ENCODE measurements at regions not wholly inside any gene's neighbourhood (a gene's known extent, or its start where the extent isn't known, plus 50 kb on each side); places are given as distances from the start of the nearest gene placed in this dataset.
"Not testable (repeated sequence)": the region's sequence is repeated elsewhere in the genome, so short reads cannot be mapped to it uniquely, and the experiment has no call there.

- H3K36me3 Mint-ChIP-seq (ENCODE audit: low read depth); H3K4me1 Mint-ChIP-seq (ENCODE audit: low read depth); H3K4me3 Mint-ChIP-seq; H3K27ac Mint-ChIP-seq; H3K9me3 Mint-ChIP-seq: not testable (repeated sequence)
- H3K27me3 Mint-ChIP-seq (ENCODE audit: low read depth): peaks cover 68% of the 10 kb centered on the region
Measured at GRCh38 chr14:106163812-106164211, 637.4 kb downstream of the TMEM121 start.

- no peak overlapping the region for H3K27ac Mint-ChIP-seq
- no peaks in the 10 kb centered on the region for H3K36me3 Mint-ChIP-seq (ENCODE audit: low read depth)
- H3K4me1 Mint-ChIP-seq (ENCODE audit: low read depth): peaks cover 5% of the 10 kb centered on the region
- no peak overlapping the region for H3K4me3 Mint-ChIP-seq
- H3K9me3 Mint-ChIP-seq: no peaks in the 10 kb centered on the region
- peaks cover 59% of the 10 kb centered on the region for H3K27me3 Mint-ChIP-seq (ENCODE audit: low read depth)
Measured at GRCh38 chr14:106166232-106166631, 639.8 kb downstream of the TMEM121 start.

- Mint-ChIP-seq H3K36me3 (ENCODE audit: low read depth) (peaks cover 1% of the 10 kb centered on the region), H3K27me3 (ENCODE audit: low read depth) (peaks cover 61% of the 10 kb centered on the region), H3K4me1 (ENCODE audit: low read depth) (peaks cover 8% of the 10 kb centered on the region), H3K9me3 (no peaks in the 10 kb centered on the region), H3K27ac (no peak overlapping the region), H3K4me3 (no peak overlapping the region)
Measured at GRCh38 chr14:106166650-106167204, 640.3 kb downstream of the TMEM121 start.

DNA sequence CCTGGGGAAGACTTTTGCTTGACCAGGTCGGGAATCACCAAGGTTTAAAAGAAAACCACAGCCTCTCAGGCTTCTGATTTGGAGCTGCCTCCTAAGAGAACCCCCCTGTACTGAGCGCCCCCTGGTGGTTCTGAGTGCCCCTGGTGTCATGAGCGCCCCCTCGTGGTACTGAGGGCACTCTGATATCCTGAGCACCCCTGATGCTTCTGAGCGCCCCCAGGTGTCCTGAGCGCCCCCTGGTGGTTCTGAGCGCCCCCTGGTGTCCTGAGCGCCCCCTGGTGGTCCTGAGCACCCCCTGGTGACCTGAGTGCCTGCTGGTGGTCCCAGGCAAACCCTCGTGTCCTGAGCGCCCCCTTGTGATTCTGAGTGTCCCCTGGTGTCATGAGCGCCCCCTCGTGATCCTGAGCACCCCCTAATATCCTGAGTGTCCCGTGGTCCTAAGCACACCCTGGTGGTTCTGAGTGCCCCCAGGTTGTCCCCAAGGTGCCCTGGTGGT lies 643.8 kb downstream of the TMEM121 start:
- Mint-ChIP-seq H3K4me1 (ENCODE audit: low read depth) (peaks cover 22% of the 10 kb centered on the region), H3K27me3 (ENCODE audit: low read depth) (peaks cover 59% of the 10 kb centered on the region)
- not testable (repeated sequence) for H3K36me3 Mint-ChIP-seq (ENCODE audit: low read depth); H3K27ac Mint-ChIP-seq; H3K4me3 Mint-ChIP-seq; H3K9me3 Mint-ChIP-seq

DNA sequence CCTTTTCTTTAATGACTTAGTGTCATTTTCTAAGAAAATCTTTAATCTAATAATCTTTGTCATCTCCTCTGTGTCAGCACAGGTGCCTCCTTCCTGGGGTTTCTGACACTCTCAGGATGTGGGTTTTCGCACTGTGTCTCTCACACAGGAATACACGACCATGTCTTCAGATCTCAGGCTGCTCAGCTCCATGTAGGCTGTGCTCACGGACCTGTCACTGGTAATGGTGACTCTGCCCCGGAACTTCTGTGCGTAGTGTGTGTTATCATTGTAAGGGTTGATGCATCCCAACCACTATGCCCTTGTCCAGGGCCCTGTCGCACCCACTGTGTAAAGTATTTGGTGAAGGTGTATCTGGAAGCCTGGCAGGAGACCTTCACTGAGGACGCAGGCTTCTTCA lies 647.8 kb downstream of the TMEM121 start:
- Mint-ChIP-seq H3K9me3 (no peaks in the 10 kb centered on the region), H3K4me3 (peak overlapping the region; percentile 28), H3K27me3 (ENCODE audit: low read depth) (peaks cover 68% of the 10 kb centered on the region), H3K4me1 (ENCODE audit: low read depth) (peaks cover 48% of the 10 kb centered on the region), H3K27ac (peak overlapping the region; percentile 60), H3K36me3 (ENCODE audit: low read depth) (peaks cover 1% of the 10 kb centered on the region)

GRCh38 chr14:106177266-106178246 lies 651.2 kb downstream of the TMEM121 start:
- Mint-ChIP-seq H3K4me1 (ENCODE audit: low read depth) (peaks cover 51% of the 10 kb centered on the region), H3K27me3 (ENCODE audit: low read depth) (peaks cover 79% of the 10 kb centered on the region), H3K27ac (peak overlapping the region; percentile 35)

DNA sequence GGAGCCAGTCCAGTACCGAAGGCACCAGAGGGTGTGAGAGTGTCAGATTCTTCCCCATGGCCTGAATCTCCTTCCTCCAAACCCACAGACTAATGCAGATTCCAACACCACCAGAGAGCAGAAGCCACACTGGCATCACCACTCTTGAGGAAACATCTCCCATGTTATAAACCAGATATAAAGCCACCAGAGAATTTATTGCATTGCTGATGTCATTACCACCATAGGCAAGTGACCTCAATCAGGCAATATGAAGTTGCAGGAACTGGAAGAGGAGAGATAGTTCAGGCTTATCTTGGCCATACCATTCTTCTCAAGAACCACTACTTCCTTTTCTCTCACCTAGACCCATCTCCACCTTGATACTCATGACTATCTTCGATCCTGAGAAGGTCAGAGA lies 653.4 kb downstream of the TMEM121 start:
- Mint-ChIP-seq H3K4me3 (no peak overlapping the region), H3K9me3 (no peaks in the 10 kb centered on the region), H3K27me3 (ENCODE audit: low read depth) (peaks cover 77% of the 10 kb centered on the region), H3K27ac (no peak overlapping the region), H3K36me3 (ENCODE audit: low read depth) (peaks cover 2% of the 10 kb centered on the region), H3K4me1 (ENCODE audit: low read depth) (peaks cover 50% of the 10 kb centered on the region)

More at GRCh38 chr14:106177266-106178246, 651.2 kb downstream of the TMEM121 start:
- not testable (repeated sequence) for H3K9me3 Mint-ChIP-seq; H3K36me3 Mint-ChIP-seq (ENCODE audit: low read depth)
- H3K4me3 Mint-ChIP-seq: peak overlapping the region; percentile 29

DNA sequence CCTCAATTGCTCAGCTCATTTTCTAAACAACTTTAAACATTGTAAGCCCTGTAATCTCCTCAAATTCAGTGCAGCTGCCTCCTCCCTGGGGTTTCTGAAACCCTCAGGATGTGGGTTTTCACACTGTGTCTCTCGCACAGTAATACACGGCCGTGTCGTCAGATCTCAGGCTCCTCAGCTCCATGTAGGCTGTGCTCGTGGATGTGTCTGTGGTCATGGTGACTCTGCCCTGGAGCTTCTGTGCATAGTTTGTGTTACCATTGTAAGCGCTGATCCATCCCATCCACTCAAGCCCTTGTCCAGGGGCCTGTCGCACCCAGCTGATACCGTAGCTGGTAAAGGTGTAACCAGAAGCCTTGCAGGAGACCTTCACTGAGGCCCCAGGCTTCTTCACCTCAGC lies 658.4 kb downstream of the TMEM121 start:
- not testable (repeated sequence) for H3K9me3 Mint-ChIP-seq; H3K36me3 Mint-ChIP-seq (ENCODE audit: low read depth)
- peaks cover 30% of the 10 kb centered on the region for H3K4me1 Mint-ChIP-seq (ENCODE audit: low read depth)
- H3K27ac Mint-ChIP-seq: peak overlapping the region; percentile 56
- H3K4me3 Mint-ChIP-seq: peak overlapping the region; percentile 4
- peaks cover 69% of the 10 kb centered on the region for H3K27me3 Mint-ChIP-seq (ENCODE audit: low read depth)

GRCh38 chr14:106185174-106185836 lies 658.9 kb downstream of the TMEM121 start:
- not testable (repeated sequence) for H3K9me3 Mint-ChIP-seq; H3K36me3 Mint-ChIP-seq (ENCODE audit: low read depth)
- Mint-ChIP-seq H3K27ac (peak overlapping the region; percentile 73), H3K4me3 (peak overlapping the region; percentile 66), H3K4me1 (ENCODE audit: low read depth) (peaks cover 27% of the 10 kb centered on the region), H3K27me3 (ENCODE audit: low read depth) (peaks cover 69% of the 10 kb centered on the region)

DNA sequence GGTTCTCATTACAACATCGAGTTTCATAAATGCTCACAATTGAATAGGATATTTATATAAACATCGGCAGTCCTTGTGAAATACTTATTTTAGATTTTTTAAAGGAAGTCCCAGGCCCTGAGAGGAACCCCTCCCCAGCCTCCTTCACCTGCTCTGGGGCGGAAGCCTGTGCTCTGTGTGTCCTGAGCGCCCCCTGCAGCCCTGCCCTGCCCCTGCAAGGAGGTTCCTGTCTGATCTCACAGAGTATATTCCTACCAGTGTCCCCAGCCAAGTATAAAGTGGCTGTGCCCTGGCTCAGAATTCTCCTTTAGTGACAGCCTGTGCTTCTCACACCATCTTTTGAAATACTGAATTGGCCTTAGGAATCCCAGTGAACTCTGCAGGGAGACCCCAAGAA lies 659.5 kb downstream of the TMEM121 start:
- Mint-ChIP-seq H3K27me3 (ENCODE audit: low read depth) (peaks cover 69% of the 10 kb centered on the region), H3K27ac (peak overlapping the region; percentile 73), H3K4me1 (ENCODE audit: low read depth) (peaks cover 27% of the 10 kb centered on the region), H3K9me3 (no peaks in the 10 kb centered on the region), H3K36me3 (ENCODE audit: low read depth) (peaks cover 2% of the 10 kb centered on the region), H3K4me3 (peak overlapping the region; percentile 66)

GRCh38 chr14:106187216-106187615 lies 660.8 kb downstream of the TMEM121 start:
- peaks cover 2% of the 10 kb centered on the region for H3K36me3 Mint-ChIP-seq (ENCODE audit: low read depth)
- H3K4me3 Mint-ChIP-seq: no peak overlapping the region
- H3K27ac Mint-ChIP-seq: no peak overlapping the region
- no peaks in the 10 kb centered on the region for H3K9me3 Mint-ChIP-seq
- peaks cover 25% of the 10 kb centered on the region for H3K4me1 Mint-ChIP-seq (ENCODE audit: low read depth)
- H3K27me3 Mint-ChIP-seq (ENCODE audit: low read depth): peaks cover 70% of the 10 kb centered on the region

- Mint-ChIP-seq H3K27me3 (ENCODE audit: low read depth) (peaks cover 72% of the 10 kb centered on the region), H3K4me1 (ENCODE audit: low read depth) (peaks cover 12% of the 10 kb centered on the region)
- not testable (repeated sequence) for H3K27ac Mint-ChIP-seq; H3K36me3 Mint-ChIP-seq (ENCODE audit: low read depth); H3K9me3 Mint-ChIP-seq; H3K4me3 Mint-ChIP-seq
Measured at GRCh38 chr14:106192701-106193100, 666.3 kb downstream of the TMEM121 start.

GRCh38 chr14:106196459-106196858 lies 670.1 kb downstream of the TMEM121 start:
- not testable (repeated sequence) for H3K4me3 Mint-ChIP-seq; H3K27ac Mint-ChIP-seq; H3K9me3 Mint-ChIP-seq; H3K36me3 Mint-ChIP-seq (ENCODE audit: low read depth)
- Mint-ChIP-seq H3K4me1 (ENCODE audit: low read depth) (peaks cover 22% of the 10 kb centered on the region), H3K27me3 (ENCODE audit: low read depth) (peaks cover 78% of the 10 kb centered on the region)

DNA sequence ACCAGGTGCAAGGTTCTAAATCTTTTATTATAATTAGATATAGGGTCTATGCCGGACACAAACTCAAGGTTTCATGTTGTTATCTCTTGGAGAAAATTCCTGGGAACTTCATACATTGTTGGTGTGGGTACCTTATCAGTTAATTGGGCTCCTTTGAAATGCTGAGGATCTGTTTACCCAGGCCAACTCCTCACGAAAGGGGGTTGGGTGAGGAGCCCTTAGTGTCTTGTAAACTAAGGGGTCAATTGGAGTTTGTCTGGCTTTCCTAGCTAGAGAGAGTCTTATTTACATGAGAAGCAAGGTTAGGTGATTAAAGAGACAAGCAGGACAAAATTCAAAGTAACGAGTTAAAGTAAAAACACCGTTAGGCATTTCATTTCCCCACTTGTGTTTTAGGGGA lies 670.9 kb downstream of the TMEM121 start:
- not testable (repeated sequence) for H3K9me3 Mint-ChIP-seq, H3K27ac Mint-ChIP-seq

More for the DNA sequence above, 670.9 kb downstream of the TMEM121 start:
- Mint-ChIP-seq H3K27me3 (ENCODE audit: low read depth) (peaks cover 76% of the 10 kb centered on the region), H3K4me1 (ENCODE audit: low read depth) (peaks cover 22% of the 10 kb centered on the region)
- H3K4me3 Mint-ChIP-seq; H3K36me3 Mint-ChIP-seq (ENCODE audit: low read depth): not testable (repeated sequence)
